GM12872 (cell line): ENCODE measurements at regions not wholly inside any gene's neighbourhood (a gene's known extent, or its start where the extent isn't known, plus 50 kb on each side); places are given as distances from the start of the nearest gene placed in this dataset.

Experiments used
- TF ChIP-seq, protein P1 (sequence below): IDR thresholded peaks from 3 replicates; pipeline ENCODE4 v1.5.1; 2011; ENCODE audit warnings: low read depth, mild to moderate bottlenecking, low read length, moderate library complexity; ENCODE audit not compliant: insufficient read depth

GRCh38 chr4:115944146-115944905 lies 830.9 kb upstream of the NDST4 start:
- TF ChIP-seq, protein P1, sequence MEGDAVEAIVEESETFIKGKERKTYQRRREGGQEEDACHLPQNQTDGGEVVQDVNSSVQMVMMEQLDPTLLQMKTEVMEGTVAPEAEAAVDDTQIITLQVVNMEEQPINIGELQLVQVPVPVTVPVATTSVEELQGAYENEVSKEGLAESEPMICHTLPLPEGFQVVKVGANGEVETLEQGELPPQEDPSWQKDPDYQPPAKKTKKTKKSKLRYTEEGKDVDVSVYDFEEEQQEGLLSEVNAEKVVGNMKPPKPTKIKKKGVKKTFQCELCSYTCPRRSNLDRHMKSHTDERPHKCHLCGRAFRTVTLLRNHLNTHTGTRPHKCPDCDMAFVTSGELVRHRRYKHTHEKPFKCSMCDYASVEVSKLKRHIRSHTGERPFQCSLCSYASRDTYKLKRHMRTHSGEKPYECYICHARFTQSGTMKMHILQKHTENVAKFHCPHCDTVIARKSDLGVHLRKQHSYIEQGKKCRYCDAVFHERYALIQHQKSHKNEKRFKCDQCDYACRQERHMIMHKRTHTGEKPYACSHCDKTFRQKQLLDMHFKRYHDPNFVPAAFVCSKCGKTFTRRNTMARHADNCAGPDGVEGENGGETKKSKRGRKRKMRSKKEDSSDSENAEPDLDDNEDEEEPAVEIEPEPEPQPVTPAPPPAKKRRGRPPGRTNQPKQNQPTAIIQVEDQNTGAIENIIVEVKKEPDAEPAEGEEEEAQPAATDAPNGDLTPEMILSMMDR: no peak

- TF ChIP-seq, protein P1: no peak
Observed at GRCh38 chr4:115938764-115939443, 825.5 kb upstream of the NDST4 start.

GRCh38 chr4:115929373-115929772 lies 816.0 kb upstream of the NDST4 start:
- TF ChIP-seq, protein P1: no peak

GRCh38 chr4:115927382-115927781 lies 814.0 kb upstream of the NDST4 start:
- TF ChIP-seq, protein P1: no peak

- TF ChIP-seq, protein P1: no peak
Observed at GRCh38 chr4:115923152-115923551, 809.7 kb upstream of the NDST4 start.

DNA sequence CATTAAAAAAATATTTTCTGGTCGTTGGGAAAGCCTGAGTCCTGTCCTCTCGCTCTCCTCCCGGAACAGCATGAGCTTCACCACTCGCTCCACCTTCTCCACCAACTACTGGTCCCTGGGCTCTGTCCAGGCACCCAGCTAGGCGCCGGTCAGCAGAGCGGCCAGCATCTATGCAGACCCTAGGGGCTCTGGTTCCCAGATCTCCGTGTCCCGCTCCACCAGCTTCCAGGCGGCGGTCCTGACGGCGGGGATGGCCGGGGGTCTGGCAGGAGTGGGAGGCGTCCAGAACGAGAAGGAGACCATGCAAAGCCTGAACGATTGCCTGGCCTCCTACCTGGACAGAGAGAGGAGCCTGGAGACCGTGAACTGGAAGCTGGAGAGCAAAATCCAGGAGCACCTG lies 807.2 kb upstream of the NDST4 start:
- TF ChIP-seq, protein P1: no peak

- TF ChIP-seq, protein P1: no peak
Observed at GRCh38 chr4:115918149-115918548, 804.7 kb upstream of the NDST4 start.
